LNCaP clone FGC (cell line): ENCODE measurements at regions not wholly inside any gene's neighbourhood (a gene's known extent, or its start where the extent isn't known, plus 50 kb on each side); places are given as distances from the start of the nearest gene placed in this dataset.

Experiments
- DNase-seq: peaks from one replicate; pipeline ENCODE4 v3.0.0-alpha.2; 2011; ENCODE audit warnings: low read depth
- H3K4me3 ChIP-seq: 2 replicates; pipeline ENCODE4 v1.5.1; 2011; ENCODE audit warnings: mild to moderate bottlenecking, low read depth, low read length, control low read depth
- TF ChIP-seq, protein P1 (sequence below): IDR thresholded peaks from 2 replicates; pipeline ENCODE4 v1.5.1; 2012; ENCODE audit warnings: mild to moderate bottlenecking; ENCODE audit not compliant: control insufficient read depth, insufficient read depth; ENCODE audit errors: extremely low read depth

DNA sequence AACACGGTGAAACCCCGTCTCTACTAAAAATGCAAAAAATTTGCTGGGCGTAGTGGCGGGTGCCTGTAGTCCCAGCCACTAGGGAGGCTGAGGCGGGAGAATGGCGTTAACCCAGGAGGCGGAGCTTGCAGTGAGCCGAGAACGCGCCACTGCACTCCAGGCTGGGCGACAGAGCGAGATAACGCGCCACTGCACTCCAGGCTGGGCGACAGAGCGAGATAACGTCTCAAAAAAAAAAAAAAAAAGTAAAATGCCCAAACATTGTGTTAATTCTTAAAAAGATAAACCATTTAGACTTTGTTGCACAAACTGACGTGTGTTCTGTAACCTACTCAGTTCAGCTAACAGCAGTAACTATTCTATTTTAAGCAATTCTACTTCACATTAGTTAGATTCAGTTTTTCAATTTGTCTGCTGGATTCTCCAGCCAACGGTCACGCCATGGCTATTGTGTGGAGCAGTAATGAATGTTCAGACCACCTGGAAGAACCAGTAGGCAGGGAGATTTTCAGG lies 119.3 kb upstream of the MAN2A1 start:
- no peak overlapping the region for H3K4me3 ChIP-seq
- no peak for DNase-seq
- TF ChIP-seq, protein P1, sequence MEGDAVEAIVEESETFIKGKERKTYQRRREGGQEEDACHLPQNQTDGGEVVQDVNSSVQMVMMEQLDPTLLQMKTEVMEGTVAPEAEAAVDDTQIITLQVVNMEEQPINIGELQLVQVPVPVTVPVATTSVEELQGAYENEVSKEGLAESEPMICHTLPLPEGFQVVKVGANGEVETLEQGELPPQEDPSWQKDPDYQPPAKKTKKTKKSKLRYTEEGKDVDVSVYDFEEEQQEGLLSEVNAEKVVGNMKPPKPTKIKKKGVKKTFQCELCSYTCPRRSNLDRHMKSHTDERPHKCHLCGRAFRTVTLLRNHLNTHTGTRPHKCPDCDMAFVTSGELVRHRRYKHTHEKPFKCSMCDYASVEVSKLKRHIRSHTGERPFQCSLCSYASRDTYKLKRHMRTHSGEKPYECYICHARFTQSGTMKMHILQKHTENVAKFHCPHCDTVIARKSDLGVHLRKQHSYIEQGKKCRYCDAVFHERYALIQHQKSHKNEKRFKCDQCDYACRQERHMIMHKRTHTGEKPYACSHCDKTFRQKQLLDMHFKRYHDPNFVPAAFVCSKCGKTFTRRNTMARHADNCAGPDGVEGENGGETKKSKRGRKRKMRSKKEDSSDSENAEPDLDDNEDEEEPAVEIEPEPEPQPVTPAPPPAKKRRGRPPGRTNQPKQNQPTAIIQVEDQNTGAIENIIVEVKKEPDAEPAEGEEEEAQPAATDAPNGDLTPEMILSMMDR: no peak

- no peak overlapping the region for H3K4me3 ChIP-seq
- DNase-seq: no peak
- TF ChIP-seq, protein P1: no peak
Measured at GRCh38 chr5:109567374-109568044, 122.2 kb upstream of the MAN2A1 start.

GRCh38 chr5:109566361-109566760 lies 123.4 kb upstream of the MAN2A1 start:
- TF ChIP-seq, protein P1: no peak
- DNase-seq: no peak
- H3K4me3 ChIP-seq: no peak overlapping the region

- TF ChIP-seq, protein P1: no peak
- DNase-seq: no peak
- no peak overlapping the region for H3K4me3 ChIP-seq
Measured at GRCh38 chr5:109563739-109564138, 126.0 kb upstream of the MAN2A1 start.

DNA sequence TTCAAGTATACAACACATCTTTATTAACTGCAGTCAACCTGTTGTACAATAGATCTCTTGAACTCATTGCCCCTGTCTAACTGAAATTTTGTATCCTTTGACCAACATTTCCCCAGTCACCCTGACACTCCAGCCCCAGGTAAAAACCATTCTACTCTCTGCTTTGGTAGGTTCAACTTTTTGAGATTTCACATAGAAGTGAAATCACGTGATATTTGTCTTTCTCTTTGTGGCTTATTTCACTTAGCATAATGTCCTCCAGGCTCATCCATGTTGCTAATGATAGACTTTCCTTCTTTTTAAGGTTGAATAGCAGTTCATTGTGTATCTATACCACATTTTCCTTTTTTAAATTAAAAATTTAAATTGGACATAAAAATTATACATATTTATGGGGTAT lies 126.5 kb upstream of the MAN2A1 start:
- H3K4me3 ChIP-seq: no peak overlapping the region
- no peak for DNase-seq
- TF ChIP-seq, protein P1: no peak

GRCh38 chr5:109562441-109562840 lies 127.3 kb upstream of the MAN2A1 start:
- H3K4me3 ChIP-seq: no peak overlapping the region
- TF ChIP-seq, protein P1: no peak
- no peak for DNase-seq

DNA sequence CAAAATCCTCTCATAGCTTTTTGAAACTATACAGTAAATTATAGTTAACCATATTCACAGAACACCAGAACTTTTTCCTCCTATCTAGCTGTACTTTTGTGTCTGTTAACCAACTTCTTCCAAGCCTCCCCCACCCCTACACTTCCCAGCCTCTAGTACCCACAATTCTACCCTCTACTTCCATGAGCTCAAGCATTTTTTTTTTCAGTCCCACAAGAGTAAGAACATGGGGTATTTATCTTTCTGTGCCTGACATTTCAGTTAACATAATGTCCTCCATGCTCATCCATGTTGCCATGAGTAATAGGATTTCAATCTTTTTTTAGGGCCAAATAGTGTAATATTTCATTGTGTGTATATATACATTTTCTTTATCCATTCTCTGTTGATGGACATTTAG lies 128.3 kb upstream of the MAN2A1 start:
- no peak for DNase-seq
- no peak overlapping the region for H3K4me3 ChIP-seq
- TF ChIP-seq, protein P1: no peak
